ENCODE measurements at regions not wholly inside any gene's neighbourhood (a gene's known extent, or its start where the extent isn't known, plus 50 kb on each side); places are given as distances from the start of the nearest gene placed in this dataset.

GRCh38 chr4:35644591-35644990 is 599.7 kb downstream of the ARAP2 start:
- no peak for DNase-seq

GRCh38 chr4:35649011-35649410 is 595.3 kb downstream of the ARAP2 start:
- DNase-seq = no peak

- no peak for DNase-seq
Measured at GRCh38 chr4:35649778-35650177, 594.5 kb downstream of the ARAP2 start.

GRCh38 chr4:35652197-35652596 is 592.1 kb downstream of the ARAP2 start:
- DNase-seq = no peak

- no peak for DNase-seq
Measured at GRCh38 chr4:35653451-35653850, 590.9 kb downstream of the ARAP2 start.

GRCh38 chr4:35673137-35673536 is 571.2 kb downstream of the ARAP2 start:
- no peak for DNase-seq

GRCh38 chr4:35684755-35685154 is 559.6 kb downstream of the ARAP2 start:
- no peak for DNase-seq

GRCh38 chr4:35689870-35690269 is 554.4 kb downstream of the ARAP2 start:
- DNase-seq = no peak

GRCh38 chr4:35690271-35690670 is 554.0 kb downstream of the ARAP2 start:
- no peak for DNase-seq

GRCh38 chr4:35695003-35695402 is 549.3 kb downstream of the ARAP2 start:
- no peak for DNase-seq

GRCh38 chr4:35695421-35695820 is 548.9 kb downstream of the ARAP2 start:
- DNase-seq = no peak

GRCh38 chr4:35697210-35697736 is 547.0 kb downstream of the ARAP2 start:
- DNase-seq = no peak

GRCh38 chr4:35700663-35701062 is 543.7 kb downstream of the ARAP2 start:
- DNase-seq = no peak

GRCh38 chr4:35709080-35709479 is 535.2 kb downstream of the ARAP2 start:
- no peak for DNase-seq

GRCh38 chr4:35710343-35710742 is 534.0 kb downstream of the ARAP2 start:
- no peak for DNase-seq

GRCh38 chr4:35711127-35711526 is 533.2 kb downstream of the ARAP2 start:
- no peak for DNase-seq

GRCh38 chr4:35723973-35724372 is 520.3 kb downstream of the ARAP2 start:
- DNase-seq = no peak

- peak; percentile 0 for DNase-seq
Measured at GRCh38 chr4:35725131-35725530, 519.2 kb downstream of the ARAP2 start.

- no peak for DNase-seq
Measured at GRCh38 chr4:35730414-35730813, 513.9 kb downstream of the ARAP2 start.

GRCh38 chr4:35734381-35735098 is 509.8 kb downstream of the ARAP2 start:
- no peak for DNase-seq

GRCh38 chr4:35739308-35739707 is 505.0 kb downstream of the ARAP2 start:
- no peak for DNase-seq

- no peak for DNase-seq
Measured at GRCh38 chr4:35754047-35754446, 490.3 kb downstream of the ARAP2 start.

GRCh38 chr4:35757836-35758235 is 486.5 kb downstream of the ARAP2 start:
- DNase-seq = no peak

GRCh38 chr4:35760807-35761206 is 483.5 kb downstream of the ARAP2 start:
- DNase-seq = no peak

GRCh38 chr4:35771571-35771970 is 472.7 kb downstream of the ARAP2 start:
- no peak for DNase-seq

Measured in CD4-positive, alpha-beta T cell treated with Interleukin-17A for 1 hour (primary cell).